SKM-1 treated with dmso at 0.1 percent for 144 hours (cell line): ENCODE measurements at regions not wholly inside any gene's neighbourhood (a gene's known extent, or its start where the extent isn't known, plus 50 kb on each side); places are given as distances from the start of the nearest gene placed in this dataset.
"Not testable (repeated sequence)": the region's sequence is repeated elsewhere in the genome, so short reads cannot be mapped to it uniquely, and the experiment has no call there.

Experiments used
- DNase-seq: peaks from one replicate; lab custom pipeline; 2025; ENCODE audit not compliant: unreplicated experiment; lab: John Stamatoyannopoulos, UW

DNA sequence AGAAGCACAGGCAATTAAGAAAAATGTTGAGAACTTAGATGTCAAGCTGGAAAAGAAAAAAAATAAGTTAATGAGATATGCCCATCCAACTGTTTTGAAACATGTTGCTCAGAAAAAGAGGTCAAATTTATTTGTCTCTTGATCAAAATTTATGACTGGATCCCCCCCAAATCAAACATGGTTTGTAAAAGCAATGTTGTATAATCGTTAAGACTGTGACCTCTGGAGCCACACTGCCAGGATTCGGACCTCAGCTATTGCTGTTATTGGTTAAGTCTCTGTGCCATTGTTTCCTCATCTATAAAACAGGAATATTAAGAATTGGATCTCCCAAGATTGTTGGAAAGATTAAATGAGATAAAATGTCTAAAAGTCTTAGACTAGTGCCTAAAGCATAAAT lies 51.9 kb upstream of the LRRK2 start:
- no peak for DNase-seq

DNA sequence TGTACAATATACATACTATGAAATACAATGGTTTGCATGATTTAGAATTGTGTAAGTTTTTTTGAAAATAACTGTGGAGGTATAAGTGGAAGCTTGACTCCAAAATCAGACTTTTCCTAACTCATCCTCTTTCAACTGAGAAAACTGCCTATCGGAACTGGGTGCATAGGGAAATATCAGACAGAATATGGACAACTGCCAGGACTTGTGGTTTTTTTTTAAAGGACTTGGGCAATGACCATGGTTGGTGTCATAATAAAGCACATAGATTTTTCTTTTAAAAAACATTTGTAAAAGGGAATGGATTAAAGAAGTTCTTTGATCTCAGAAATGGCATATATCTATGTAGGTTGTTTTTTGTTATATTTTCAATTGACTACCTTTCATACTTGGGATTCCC lies 53.3 kb upstream of the LRRK2 start:
- DNase-seq = no peak

- no peak for DNase-seq
Measured at GRCh38 chr12:40171066-40171465, 53.7 kb upstream of the LRRK2 start.

GRCh38 chr12:40170593-40170992 lies 54.2 kb upstream of the LRRK2 start:
- DNase-seq = no peak

DNA sequence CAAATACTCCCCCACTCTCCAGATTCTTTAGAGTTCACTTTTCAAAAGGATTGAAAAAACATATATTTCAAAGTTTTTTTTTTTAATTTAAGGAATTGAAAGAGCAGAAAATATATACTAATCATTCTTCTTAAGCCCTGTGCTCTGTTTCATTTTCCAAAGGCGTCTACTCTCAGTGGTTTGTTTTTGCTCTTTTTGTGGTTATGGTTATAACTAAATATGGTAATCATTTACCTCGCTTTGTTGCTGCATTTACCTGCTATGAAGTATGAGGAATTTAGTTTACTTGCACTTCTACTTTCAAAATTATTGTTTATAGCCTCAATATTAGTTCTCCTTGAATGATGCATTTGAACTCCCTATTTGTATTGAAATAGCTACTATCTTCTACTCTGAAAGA lies 55.9 kb upstream of the LRRK2 start:
- no peak for DNase-seq

- not testable (repeated sequence) for DNase-seq
Measured at GRCh38 chr12:40168419-40168818, 56.4 kb upstream of the LRRK2 start.

- DNase-seq = no peak
Measured at GRCh38 chr12:40168001-40168400, 56.8 kb upstream of the LRRK2 start.

DNA sequence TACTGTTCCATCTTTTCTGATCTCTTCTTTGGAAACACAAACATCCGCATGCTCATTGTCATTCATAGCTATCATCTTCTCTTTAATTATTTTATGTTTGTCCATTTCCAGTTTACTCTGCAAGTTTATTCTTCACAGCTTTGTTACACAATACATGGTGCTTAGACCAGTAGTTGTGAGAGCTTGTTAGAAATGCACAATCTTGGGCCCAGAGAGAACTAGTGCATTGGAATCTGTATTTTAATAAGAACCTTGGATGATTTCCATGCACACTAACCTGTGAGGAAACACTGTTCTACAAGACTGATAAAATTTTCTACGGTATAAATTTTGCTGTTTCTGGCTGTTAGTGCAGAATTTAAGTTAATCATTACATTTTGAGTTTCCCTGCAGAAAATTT lies 59.3 kb upstream of the SLC2A13 start:
- no peak for DNase-seq

GRCh38 chr12:40164034-40164433 lies 58.2 kb upstream of the SLC2A13 start:
- no peak for DNase-seq

GRCh38 chr12:40162033-40162432 lies 56.2 kb upstream of the SLC2A13 start:
- DNase-seq = no peak

DNA sequence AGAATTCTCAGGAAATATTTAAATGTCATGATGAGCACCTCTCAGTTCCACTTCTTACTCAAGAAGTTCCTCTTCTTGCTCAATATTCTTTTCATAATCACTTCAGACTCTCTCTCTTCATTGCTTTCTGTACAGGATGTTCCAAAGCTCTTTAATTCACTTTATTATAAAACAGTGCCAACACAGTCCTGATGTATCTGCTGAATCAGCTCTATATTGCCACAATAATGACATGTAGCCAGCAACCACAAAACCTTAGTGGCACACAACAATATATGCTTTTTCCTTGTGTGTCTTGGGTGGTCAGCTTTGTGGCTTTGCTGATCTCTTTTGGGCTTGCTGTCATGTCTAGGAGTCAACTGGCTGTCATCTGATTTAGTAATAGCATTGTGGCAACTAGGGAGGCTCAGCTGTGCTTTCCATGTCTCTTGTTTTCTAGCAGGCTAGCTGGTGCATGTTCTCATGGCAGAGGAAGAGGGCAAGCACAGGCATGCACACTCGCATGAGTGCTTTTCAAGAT lies 52.8 kb upstream of the SLC2A13 start:
- peak; percentile 56 for DNase-seq

DNA sequence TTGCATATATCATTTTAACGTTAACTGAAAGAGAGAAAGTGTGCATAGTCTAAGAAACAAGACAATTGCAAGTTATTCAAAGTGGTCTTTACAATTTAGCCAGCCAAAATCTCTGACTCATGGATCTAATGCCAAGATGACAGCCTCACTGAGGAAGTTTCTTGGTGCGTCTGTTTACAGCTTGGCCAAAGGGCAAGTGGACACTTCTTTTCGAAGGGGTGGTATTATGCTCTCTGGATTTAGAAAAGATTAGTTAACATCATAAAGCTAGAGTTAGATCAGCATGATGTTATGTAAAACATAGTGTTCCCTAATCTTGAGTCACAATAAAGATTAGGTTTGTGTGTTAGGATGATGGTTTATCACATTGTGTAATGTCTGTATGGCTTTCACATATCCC lies 51.5 kb upstream of the SLC2A13 start:
- no peak for DNase-seq

DNA sequence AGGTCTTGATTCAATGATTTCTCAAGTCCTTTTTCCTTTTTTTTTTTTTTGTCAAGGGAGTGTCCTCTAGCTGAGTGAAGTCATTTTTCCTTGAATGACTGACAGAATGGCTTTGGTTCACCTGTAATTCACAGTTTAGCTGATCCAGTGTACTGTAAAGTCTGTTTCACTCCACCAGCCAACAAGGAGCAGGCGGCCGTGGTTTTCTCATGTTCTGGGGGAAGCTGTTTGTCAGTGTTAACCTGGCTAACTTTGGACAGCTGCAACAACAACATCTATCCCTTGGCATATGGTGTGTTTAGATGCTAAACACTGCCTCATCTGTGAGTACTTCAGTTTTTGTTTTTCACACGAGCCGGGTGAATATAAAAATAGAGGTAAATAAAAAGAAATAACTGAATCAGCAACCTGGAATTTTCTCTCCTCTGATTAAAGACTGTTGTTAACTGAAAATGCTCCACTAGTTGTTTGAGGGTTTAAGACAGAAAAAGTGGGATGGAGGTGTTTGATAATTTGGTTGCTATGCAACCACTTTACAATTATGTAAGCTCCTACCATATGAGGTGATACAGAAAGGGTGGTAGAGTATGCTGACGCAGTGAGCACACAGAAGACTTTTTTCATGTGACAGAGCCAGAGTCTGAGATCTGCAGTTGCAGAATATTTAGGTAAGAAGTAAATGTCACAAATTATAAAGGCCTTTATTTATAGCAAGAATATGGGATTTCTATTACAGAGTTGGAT lies 50.3 kb upstream of the SLC2A13 start:
- no peak for DNase-seq
